Endometrial microvascular endothelial cells (primary cell): ENCODE measurements at regions not wholly inside any gene's neighbourhood (a gene's known extent, or its start where the extent isn't known, plus 50 kb on each side); places are given as distances from the start of the nearest gene placed in this dataset.
"Not testable (repeated sequence)": the region's sequence is repeated elsewhere in the genome, so short reads cannot be mapped to it uniquely, and the experiment has no call there.

Experiments used
- in situ Hi-C: cut with HindIII; loops from 2 replicates; pipeline ENCODE4 v1.10.0; 2017; ENCODE audit warnings: low sequenced_read_pairs, low pct_unique_long_range_greater_than_20kb; ENCODE audit errors: inconsistent ontology term

GRCh38 chr7:156055206-156055822, 243.1 kb upstream of the SHH start:
- in situ Hi-C loops: no loop called here

- in situ Hi-C loops: no loop called here
These were observed 239.6 kb upstream of the SHH start for GRCh38 chr7:156051884-156052283.

GRCh38 chr7:156050636-156051569, 238.6 kb upstream of the SHH start:
- in situ Hi-C loops: no loop called here

GRCh38 chr7:156049366-156049765, 237.1 kb upstream of the SHH start:
- in situ Hi-C loops: no loop called here

- in situ Hi-C loops: no loop called here
These were observed 233.8 kb upstream of the SHH start for GRCh38 chr7:156046031-156046560.

GRCh38 chr7:156043416-156044178, 231.3 kb upstream of the SHH start:
- in situ Hi-C loops: no loop called here

- in situ Hi-C loops: no loop called here
These were observed 229.1 kb upstream of the SHH start for GRCh38 chr7:156041398-156041797.

- in situ Hi-C loops: no loop called here
These were observed 227.9 kb upstream of the SHH start for GRCh38 chr7:156039971-156040677.

- in situ Hi-C loops: no loop called here
These were observed 226.9 kb upstream of the SHH start for GRCh38 chr7:156039194-156039593.

- in situ Hi-C loops: no loop called here
These were observed 226.1 kb upstream of the SHH start for GRCh38 chr7:156038345-156038744.

GRCh38 chr7:156036153-156036552, 223.9 kb upstream of the SHH start:
- in situ Hi-C loops: no loop called here

- in situ Hi-C loops: not testable (repeated sequence)
These were observed 223.1 kb upstream of the SHH start for GRCh38 chr7:156035387-156035786.

- in situ Hi-C loops: no loop called here
These were observed 222.1 kb upstream of the SHH start for GRCh38 chr7:156034397-156034796.

GRCh38 chr7:156032973-156033372, 220.7 kb upstream of the SHH start:
- in situ Hi-C loops: no loop called here

GRCh38 chr7:156031679-156032478, 219.6 kb upstream of the SHH start:
- in situ Hi-C loops: no loop called here

- in situ Hi-C loops: no loop called here
These were observed 217.3 kb upstream of the SHH start for GRCh38 chr7:156029460-156030007.

- in situ Hi-C loops: no loop called here
These were observed 216.3 kb upstream of the SHH start for GRCh38 chr7:156028521-156028920.

GRCh38 chr7:156027821-156028220, 215.6 kb upstream of the SHH start:
- in situ Hi-C loops: no loop called here
